ENCODE measurements at regions not wholly inside any gene's neighbourhood (a gene's known extent, or its start where the extent isn't known, plus 50 kb on each side); places are given as distances from the start of the nearest gene placed in this dataset.

GRCh38 chr10:88023676-88024075 is 160.3 kb downstream of the PTEN start:
- DNase-seq, result no peak

DNA sequence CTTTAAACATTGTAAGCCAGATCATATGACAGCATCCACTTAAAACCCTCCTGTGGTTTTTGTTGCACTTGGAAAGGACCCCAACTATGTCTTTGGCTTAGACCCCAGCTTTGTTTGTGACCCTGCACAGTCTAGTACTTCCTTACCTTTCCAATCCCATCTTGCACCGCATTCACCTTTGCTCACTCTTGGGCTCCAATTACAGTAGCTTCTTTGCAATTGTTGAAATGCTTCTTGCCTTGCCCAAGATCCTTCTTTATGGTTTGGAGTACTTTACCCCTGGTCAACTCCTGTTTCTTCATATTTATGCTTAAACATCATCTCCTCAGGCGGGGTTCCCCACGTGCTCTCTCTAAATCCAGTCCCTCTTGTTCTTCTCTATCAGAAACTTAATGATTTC is 162.6 kb downstream of the PTEN start:
- no peak for DNase-seq

DNA sequence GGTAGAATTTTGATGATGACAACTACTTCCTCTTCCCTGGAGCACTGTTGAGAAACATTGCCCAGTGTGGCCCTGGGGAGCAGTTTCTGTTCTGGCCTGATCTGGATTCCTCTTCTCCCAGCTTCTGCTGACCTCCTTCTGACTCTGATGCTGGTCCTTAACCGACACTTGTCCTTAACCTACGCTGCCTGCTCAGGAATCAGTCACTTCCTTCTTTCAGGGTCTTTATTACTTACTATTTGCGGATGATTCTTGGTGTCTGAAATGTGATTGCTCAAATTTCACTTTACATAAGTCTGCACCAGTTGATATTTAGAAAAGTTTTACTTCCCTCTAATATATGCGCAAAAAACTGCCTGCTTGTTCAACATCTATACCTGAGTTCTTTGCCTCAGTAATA is 164.1 kb downstream of the PTEN start:
- DNase-seq, result peak; percentile 19 to 41

- no peak for DNase-seq
These were observed 164.6 kb downstream of the PTEN start for GRCh38 chr10:88028072-88028471.

GRCh38 chr10:88028654-88029053 is 165.2 kb downstream of the PTEN start:
- peak in 1 of 2 donors; percentile 23 for DNase-seq

DNA sequence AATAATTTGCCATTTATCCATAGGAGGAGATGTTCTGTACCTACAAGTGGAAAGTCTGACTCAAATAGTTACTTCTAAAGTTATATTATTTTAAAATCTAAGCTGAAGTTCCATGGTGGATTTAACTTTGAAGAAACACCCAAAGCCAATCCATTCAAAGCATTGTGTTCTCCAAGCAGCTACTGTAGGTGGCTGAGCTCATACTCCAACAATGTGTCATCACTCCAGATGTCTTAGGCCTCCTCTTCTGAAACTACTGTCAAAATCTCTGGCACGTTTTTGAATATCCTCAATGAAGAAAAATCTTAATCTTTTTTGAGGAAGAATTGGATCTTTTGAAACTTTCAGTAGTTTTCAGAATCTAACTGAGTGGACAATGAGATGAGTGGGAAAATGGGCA is 169.1 kb downstream of the PTEN start:
- no peak for DNase-seq

GRCh38 chr10:88033385-88033784 is 170.0 kb downstream of the PTEN start:
- no peak for DNase-seq

DNA sequence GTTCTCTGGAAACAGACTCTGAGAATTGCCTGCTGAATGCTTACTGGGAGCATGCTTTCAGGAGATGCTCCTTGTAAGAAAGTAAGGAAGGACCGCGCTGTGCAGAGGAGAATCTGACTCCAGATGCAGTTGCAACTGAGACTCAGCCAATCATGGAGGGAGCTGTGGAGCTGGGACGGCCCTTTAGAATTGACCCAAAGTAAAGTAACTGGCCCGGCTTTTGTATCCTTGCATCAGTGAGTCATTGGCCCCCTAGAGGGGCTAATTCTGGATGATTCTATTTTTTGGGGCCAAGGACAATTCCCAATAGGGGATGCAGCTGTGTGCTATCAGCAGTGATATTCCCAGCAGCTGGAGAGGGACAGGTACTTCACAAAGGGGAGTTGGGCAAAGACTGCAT is 170.4 kb downstream of the PTEN start:
- no peak for DNase-seq

GRCh38 chr10:88036126-88036525 is 172.7 kb downstream of the PTEN start:
- no peak for DNase-seq

GRCh38 chr10:88037623-88038022 is 174.2 kb downstream of the PTEN start:
- DNase-seq, result no peak

DNA sequence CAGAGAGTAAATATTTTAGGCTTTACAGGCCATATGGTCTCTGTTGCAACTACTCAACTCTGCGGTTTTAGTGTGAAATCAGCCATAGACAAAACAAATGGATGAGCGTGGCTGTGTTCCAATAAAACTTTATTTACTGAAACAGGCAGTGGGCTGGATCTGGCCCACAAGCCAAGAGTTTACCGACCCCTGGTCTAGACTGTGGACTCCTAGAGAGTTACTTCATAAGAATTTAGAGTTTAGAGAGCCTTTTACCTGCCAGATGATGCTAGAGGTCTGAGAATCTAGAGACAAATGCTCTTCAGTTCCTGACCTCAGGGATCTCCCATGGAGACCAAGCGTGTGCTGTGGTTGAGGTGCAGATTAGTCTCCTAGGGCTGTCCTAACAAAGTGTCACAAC is 174.8 kb downstream of the PTEN start:
- DNase-seq, result no peak

- no peak for DNase-seq
These were observed 176.2 kb downstream of the PTEN start for GRCh38 chr10:88039496-88040200.

DNA sequence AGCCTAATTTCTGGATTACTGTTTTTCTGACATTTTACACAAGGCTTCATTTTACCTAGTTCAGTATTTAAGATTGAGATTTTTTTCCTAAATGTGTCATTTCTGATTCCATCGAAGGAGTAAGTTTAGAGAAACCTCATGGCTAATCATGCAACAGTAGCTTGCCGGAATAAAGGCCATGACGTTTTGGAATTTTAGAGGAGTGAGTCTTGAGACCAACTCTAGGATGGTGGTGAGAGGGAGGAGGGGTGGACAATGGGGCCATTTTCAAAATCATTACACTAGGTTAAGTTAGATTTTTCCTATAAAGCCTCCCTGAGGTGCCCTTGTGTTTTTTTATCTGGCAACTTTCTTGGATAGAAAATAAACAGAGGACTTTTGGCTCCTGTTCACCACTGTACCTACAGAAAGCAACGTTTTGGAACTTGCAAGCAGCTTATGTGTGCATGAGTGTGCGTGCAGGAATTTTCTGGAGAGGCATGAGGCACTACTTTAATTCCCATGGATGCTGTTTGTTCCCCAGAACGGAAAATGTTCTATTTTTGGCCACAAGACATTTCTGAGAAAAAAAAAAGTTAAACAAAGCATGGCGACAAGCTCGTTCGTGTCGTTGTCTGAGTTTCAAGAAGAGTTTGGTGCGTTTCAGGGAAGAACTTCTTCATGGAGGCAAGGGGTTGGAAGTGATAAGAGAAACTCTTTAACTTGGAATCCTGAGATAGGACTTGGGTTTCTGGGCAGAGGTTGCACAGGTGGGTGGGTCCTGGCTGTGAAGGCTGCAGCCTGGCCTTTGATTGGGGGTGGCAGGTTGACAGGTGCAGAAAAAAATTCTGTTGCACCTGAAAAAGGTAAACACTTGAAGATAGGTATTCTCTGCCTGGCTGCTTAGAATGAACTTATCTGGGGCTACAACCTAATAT is 178.1 kb downstream of the PTEN start:
- DNase-seq, result no peak

DNA sequence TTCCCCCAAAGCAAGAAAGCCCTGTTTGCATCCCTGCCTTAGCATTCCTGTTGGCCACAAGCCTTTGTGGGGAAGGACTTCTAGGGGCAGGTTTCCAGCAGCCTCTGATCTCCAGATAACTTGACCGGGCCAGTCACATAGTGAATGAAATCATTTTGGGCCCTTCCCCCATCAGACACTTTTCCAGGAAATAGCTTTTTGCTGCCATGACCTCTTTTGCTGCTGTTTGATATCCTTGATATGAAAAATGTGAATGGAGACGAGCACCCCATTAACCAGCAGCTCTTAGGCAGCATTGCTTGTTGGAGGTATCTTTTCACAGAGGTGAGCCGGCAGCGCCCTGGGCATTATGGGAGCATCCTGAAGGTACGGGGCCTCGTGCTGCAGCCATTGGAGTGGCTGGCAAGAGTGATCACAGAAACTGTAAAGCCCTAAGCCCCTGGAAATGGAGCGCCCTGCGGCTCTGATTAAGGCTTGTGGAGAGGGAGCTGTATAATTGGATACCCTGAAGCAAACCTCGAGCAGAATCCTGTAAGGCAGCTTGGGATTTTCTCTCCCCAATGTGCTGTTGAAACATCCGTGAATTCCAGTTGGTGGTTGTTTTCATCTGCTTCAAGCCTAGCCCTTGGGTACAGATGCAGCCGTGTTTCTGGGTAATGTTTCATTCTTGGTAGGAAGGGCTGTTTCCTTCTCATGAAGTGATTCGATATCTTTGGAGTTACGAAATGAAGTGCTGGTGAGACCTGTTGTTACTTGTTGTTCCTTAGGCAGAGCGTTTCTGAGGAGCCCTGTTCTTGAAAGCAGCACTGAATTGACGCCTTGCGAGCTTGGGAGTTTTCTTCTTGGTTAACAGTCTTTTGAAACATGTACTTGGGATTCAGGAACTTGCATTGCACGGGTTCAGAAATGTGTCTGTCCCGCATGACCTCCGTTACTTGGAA is 179.0 kb downstream of the PTEN start:
- DNase-seq, result peak in 1 of 2 donors; percentile 5

DNA sequence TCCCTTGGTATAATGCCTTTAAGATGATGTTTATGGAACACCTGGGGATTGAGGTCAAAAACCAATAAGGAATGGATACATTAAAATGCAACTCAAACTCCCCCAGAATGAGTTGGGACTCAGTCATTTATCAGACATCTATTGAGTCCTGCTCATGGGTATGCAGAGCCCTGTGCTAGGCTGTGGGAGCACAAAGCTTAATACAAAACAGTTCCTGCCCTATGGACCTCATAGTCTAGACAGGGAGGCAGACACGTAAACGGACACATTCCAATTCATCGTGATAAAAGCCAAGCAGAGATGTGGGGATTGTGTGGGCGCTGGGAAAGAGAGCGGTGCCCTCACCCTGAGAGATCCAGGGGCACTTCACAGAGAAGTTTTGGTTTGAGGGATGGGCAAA is 181.7 kb downstream of the PTEN start:
- DNase-seq, result no peak

DNA sequence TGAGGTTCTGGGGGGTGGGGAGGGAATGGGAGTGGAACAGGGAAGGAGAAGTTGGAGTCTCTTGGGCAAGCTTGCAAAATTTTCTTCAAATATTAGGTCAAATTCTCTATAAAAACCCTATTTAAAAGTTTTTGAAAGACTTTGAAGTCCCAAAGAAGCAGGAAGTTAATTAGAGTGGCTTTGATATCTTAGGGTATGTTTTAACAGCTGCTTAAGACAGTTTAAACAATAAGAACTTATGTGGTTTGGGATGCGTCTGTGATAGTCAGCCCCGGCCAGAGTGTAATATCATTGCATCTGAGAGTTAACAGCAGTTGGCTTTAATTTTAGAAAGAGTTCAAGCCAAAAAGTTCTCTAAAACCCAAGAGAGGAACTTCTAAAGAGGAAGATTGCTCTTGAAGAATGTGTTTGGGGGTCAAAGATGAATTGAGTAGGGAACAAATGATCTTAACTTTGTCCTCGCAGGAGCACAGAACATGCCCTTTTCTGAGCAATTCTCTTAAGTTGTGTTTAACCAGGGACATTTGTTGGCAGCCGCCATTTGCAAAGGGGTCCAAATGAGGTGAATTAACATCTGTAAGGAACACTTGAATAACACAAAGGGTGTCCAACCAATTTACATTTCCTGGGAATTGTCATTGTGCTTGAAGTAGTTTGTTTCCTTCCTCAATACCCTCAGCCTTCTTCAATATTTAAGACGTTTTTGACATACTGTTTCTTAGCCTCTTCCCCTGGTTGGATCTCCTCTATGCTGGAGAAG is 182.4 kb downstream of the PTEN start:
- no peak for DNase-seq

DNA sequence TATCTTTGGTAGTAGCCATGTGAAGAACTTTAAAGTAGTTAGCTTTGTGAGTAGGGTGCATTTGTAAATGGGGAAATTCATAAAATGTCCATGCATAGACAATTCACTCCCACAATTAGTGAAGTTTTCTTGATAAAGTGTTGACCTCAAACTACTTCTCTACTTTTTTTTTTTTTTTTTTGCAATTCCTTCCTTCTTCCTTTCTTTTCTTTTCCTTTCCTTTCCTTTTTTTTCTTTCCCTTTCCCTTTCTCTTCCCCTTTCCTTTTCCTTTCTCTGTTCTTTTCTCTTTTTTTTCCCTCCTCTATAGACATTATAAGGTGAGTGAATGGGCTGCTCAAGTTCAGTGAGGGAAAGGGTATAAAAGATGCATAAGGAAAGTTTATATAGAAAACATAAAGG is 184.2 kb downstream of the PTEN start:
- DNase-seq, result no peak

DNA sequence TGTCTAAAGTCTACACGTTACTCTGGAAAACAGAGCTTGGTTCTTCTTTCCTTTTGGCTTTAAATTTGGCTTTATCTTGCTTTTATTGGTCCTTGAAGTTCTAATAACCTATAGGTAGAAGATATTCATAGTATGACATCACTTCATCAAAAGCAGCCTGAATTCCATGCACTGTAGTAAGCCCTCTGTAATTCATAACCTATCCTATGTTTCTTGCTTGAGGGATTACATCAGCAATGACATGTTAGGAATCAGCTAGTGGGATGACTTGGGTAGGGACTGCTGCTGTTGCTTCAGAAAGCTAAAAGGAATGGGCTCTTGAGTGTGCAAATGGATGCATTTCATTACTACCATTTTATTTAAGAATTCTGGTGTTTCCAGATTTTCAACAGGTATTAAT is 184.9 kb downstream of the PTEN start:
- no peak for DNase-seq

DNA sequence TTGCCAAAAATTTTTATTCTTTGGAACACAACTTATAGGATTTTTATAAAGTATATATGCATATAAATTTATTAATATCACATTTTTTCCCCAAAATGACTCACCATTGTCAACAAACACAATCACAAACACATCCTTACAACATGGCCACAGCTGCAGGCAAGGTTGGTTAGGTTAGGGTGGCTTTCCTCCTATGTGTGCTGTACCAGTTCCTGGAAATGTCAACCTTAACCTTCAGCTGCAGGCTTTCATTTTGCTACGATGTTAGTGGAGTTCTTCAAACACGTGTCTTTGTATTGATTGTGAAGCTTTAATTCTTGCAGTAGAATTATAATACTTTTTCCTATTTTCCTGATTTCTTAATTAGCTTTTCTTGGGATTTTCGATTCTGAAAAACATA is 185.8 kb downstream of the PTEN start:
- no peak for DNase-seq

DNA sequence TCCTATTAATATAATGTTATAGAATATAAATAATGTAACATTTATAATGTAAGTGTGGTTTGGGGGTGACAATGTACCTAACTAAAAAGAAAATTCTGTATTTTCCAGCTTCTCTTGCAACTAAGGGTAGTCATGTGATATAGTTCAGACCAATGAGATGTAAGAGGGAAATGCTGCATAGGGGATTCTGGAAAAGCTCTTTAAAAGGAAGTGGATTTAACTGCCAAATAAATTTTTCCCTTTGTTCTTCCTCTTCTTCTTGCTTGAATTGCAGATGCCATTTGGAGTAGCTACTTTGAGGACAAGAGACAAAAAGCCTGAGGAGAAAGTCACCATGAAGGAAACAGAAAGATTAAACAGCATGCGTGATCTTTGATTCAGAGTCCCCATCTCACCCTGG is 194.3 kb downstream of the PTEN start:
- DNase-seq, result no peak

DNA sequence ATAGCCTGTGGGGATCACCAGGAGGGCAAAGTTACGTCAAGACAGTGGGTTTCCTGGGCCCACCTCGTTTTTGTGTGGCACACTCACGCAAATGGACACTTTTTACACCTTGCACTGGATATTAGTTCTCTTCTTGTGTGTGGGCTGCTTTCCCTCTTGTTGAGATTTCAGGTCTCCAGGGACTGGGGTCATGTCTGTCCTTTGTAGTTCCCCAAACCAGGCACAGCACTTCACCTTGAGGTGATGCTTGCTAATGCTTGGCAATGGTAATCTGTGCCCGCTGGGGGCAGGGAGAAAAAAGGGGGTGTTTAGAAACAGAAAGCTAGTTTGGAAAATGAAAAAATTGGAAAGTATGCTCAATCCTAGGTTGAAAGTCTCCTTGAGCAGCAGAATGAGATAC is 195.3 kb downstream of the PTEN start:
- DNase-seq, result no peak

- no peak for DNase-seq
These were observed 195.8 kb downstream of the PTEN start for GRCh38 chr10:88059190-88059589.

Data from CD4-positive, alpha-beta T cell treated with Interferon alpha-2 for 1 hour (primary cell).